ENCODE measurements at regions not wholly inside any gene's neighbourhood (a gene's known extent, or its start where the extent isn't known, plus 50 kb on each side); places are given as distances from the start of the nearest gene placed in this dataset.
"Not testable (repeated sequence)": the region's sequence is repeated elsewhere in the genome, so short reads cannot be mapped to it uniquely, and the experiment has no call there.

DNA sequence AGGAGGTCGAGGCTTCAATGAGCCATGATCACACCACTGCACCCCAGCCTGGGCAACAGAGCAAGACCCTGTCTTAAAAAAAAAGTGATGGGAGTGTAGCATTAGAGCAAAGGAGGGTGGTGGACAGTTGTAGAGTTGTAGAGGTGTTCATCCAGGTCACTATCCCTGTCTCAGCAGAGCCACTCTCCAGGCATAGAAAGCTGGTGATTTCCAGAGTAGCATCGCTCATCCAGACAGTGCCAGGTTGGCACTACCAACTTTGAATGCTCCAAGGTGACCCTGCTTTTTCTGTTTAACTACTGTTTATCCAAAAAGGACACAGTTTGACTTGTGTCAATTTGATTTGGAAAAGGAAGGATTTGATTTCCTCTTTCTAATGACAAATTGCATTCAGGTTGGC lies 147.3 kb downstream of the USP46 start:
- DNase-seq (ENCODE audit: low read depth, low spot score): no peak

DNA sequence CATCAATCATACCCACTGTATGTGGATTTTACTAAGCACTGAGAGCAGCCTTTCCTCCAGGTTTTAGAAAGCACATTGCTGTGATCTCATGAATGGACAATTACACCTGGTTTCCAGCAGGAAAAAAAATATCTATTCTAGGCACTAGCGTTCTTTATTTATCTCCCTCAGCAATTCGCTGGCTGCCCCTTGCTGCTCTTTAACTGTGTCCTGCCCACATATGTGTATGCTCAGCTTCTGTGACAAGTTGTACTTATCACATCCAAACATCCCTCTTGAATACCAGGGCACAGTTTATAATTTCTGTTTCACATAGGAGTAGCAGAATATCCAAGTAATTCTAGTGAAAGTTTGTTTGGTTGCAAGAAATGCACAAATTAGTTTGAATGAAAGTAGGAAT lies 146.8 kb downstream of the USP46 start:
- DNase-seq (ENCODE audit: low read depth, low spot score): no peak

DNA sequence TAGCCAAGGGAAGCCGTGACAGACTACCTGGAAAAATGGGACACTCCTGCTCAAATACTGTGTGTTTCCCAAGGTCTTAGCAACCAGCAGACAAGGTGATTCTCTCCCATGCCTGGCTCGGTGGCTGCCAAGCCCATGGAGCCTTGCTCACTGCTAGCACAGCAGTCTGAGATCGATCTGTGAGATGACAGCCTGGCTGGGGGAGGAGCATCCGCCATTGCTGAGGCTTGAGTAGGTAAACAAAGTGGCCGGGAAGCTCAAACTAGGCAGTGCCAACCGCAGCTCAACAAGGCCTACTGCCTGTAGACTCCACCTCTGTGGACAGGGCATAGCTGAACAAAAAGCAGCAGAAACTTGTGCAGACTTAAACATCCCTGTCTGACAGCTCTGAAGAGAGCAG lies 137.0 kb downstream of the USP46 start:
- not testable (repeated sequence) for DNase-seq (ENCODE audit: low read depth, low spot score)

DNA sequence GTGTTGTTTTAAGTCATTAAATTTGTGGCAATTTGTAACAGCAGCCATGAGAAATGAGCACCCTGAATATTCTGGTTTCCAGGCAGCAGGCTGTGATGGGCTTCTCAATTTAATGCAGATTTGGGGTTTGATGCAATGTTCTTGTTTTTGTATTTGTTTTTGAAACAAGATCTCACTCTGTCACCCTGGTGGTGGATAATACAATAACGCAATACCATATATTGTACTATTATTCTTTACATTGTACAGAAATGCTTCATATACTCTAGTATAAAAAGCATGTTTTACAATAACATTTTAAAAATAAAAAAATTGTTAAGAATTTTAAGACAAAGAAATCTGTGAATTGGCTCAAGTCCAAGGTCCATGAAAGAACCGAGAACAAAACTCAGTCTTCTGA lies 129.1 kb downstream of the USP46 start:
- no peak for DNase-seq (ENCODE audit: low read depth, low spot score)

DNA sequence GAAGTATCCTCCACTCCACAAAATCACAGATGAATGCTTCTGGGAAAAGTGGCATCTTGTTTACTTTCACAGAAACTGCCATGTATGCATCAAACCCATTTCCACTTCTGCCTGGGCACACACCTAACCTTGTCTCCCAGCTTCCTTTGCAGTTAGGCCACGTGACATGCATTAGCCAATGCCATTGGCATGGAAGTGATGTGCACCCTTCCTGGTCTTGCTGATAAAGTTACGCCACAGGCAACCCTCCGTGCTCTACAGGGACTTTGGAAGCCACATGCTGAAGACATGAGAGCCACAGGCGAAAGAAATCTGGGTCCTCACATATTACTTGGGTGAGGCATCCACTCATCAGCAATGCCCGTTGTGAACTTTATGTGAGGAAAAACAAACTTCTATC lies 123.3 kb downstream of the USP46 start:
- no peak for DNase-seq (ENCODE audit: low read depth, low spot score)
